ENCODE measurements at regions not wholly inside any gene's neighbourhood (a gene's known extent, or its start where the extent isn't known, plus 50 kb on each side); places are given as distances from the start of the nearest gene placed in this dataset.
"Not testable (repeated sequence)": the region's sequence is repeated elsewhere in the genome, so short reads cannot be mapped to it uniquely, and the experiment has no call there.

- Histone ChIP-seq H3K36me3 (ENCODE audit: control insufficient read depth, insufficient read depth, low read length) (no peaks in the 10 kb centered on the region), H3K27me3 (ENCODE audit: control insufficient read depth, insufficient read depth, low read length) (no peaks in the 10 kb centered on the region), H3K4me1 (ENCODE audit: control insufficient read depth, insufficient read depth, low read length) (no peaks in the 10 kb centered on the region), H3K9ac (ENCODE audit: low read depth, low read length) (no peak overlapping the region), H3K4me3 (ENCODE audit: low read depth, low read length) (no peak overlapping the region), H3K9me3 (ENCODE audit: control insufficient read depth, insufficient read depth, low read length) (no peaks in the 10 kb centered on the region)
These were observed 330.1 kb downstream of the SUCLG1 start for GRCh38 chr2:84129018-84129417.

GRCh38 chr2:84127812-84128211 is 331.3 kb downstream of the SUCLG1 start:
- not testable (repeated sequence) for H3K4me3 ChIP-seq (ENCODE audit: low read depth, low read length); H3K4me1 ChIP-seq (ENCODE audit: control insufficient read depth, insufficient read depth, low read length); H3K36me3 ChIP-seq (ENCODE audit: control insufficient read depth, insufficient read depth, low read length); H3K9me3 ChIP-seq (ENCODE audit: control insufficient read depth, insufficient read depth, low read length); H3K27me3 ChIP-seq (ENCODE audit: control insufficient read depth, insufficient read depth, low read length); H3K9ac ChIP-seq (ENCODE audit: low read depth, low read length)

GRCh38 chr2:84126530-84126929 is 332.6 kb downstream of the SUCLG1 start:
- Histone ChIP-seq H3K27me3 (ENCODE audit: control insufficient read depth, insufficient read depth, low read length) (no peaks in the 10 kb centered on the region), H3K9ac (ENCODE audit: low read depth, low read length) (no peak overlapping the region), H3K9me3 (ENCODE audit: control insufficient read depth, insufficient read depth, low read length) (no peaks in the 10 kb centered on the region), H3K4me1 (ENCODE audit: control insufficient read depth, insufficient read depth, low read length) (no peaks in the 10 kb centered on the region), H3K4me3 (ENCODE audit: low read depth, low read length) (no peak overlapping the region), H3K36me3 (ENCODE audit: control insufficient read depth, insufficient read depth, low read length) (no peaks in the 10 kb centered on the region)

GRCh38 chr2:84126084-84126483 is 333.0 kb downstream of the SUCLG1 start:
- H3K4me3 ChIP-seq (ENCODE audit: low read depth, low read length), result no peak overlapping the region
- H3K36me3 ChIP-seq (ENCODE audit: control insufficient read depth, insufficient read depth, low read length), result no peaks in the 10 kb centered on the region
- no peak overlapping the region for H3K9ac ChIP-seq (ENCODE audit: low read depth, low read length)
- no peaks in the 10 kb centered on the region for H3K4me1 ChIP-seq (ENCODE audit: control insufficient read depth, insufficient read depth, low read length)
- H3K9me3 ChIP-seq (ENCODE audit: control insufficient read depth, insufficient read depth, low read length), result no peaks in the 10 kb centered on the region
- H3K27me3 ChIP-seq (ENCODE audit: control insufficient read depth, insufficient read depth, low read length), result no peaks in the 10 kb centered on the region

- Histone ChIP-seq H3K4me3 (ENCODE audit: low read depth, low read length) (no peak overlapping the region), H3K36me3 (ENCODE audit: control insufficient read depth, insufficient read depth, low read length) (no peaks in the 10 kb centered on the region), H3K27me3 (ENCODE audit: control insufficient read depth, insufficient read depth, low read length) (no peaks in the 10 kb centered on the region), H3K9me3 (ENCODE audit: control insufficient read depth, insufficient read depth, low read length) (no peaks in the 10 kb centered on the region), H3K4me1 (ENCODE audit: control insufficient read depth, insufficient read depth, low read length) (no peaks in the 10 kb centered on the region), H3K9ac (ENCODE audit: low read depth, low read length) (no peak overlapping the region)
These were observed 342.9 kb downstream of the SUCLG1 start for GRCh38 chr2:84116143-84116542.

- Histone ChIP-seq H3K4me1 (ENCODE audit: control insufficient read depth, insufficient read depth, low read length) (no peaks in the 10 kb centered on the region), H3K36me3 (ENCODE audit: control insufficient read depth, insufficient read depth, low read length) (no peaks in the 10 kb centered on the region), H3K9ac (ENCODE audit: low read depth, low read length) (no peak overlapping the region), H3K9me3 (ENCODE audit: control insufficient read depth, insufficient read depth, low read length) (no peaks in the 10 kb centered on the region), H3K27me3 (ENCODE audit: control insufficient read depth, insufficient read depth, low read length) (no peaks in the 10 kb centered on the region), H3K4me3 (ENCODE audit: low read depth, low read length) (no peak overlapping the region)
These were observed 343.8 kb downstream of the SUCLG1 start for GRCh38 chr2:84115173-84115857.

- H3K9ac ChIP-seq (ENCODE audit: low read depth, low read length); H3K27me3 ChIP-seq (ENCODE audit: control insufficient read depth, insufficient read depth, low read length); H3K9me3 ChIP-seq (ENCODE audit: control insufficient read depth, insufficient read depth, low read length); H3K36me3 ChIP-seq (ENCODE audit: control insufficient read depth, insufficient read depth, low read length); H3K4me3 ChIP-seq (ENCODE audit: low read depth, low read length); H3K4me1 ChIP-seq (ENCODE audit: control insufficient read depth, insufficient read depth, low read length): not testable (repeated sequence)
These were observed 355.1 kb downstream of the SUCLG1 start for GRCh38 chr2:84103816-84104527.

- no peaks in the 10 kb centered on the region for H3K27me3 ChIP-seq (ENCODE audit: control insufficient read depth, insufficient read depth, low read length)
- H3K9me3 ChIP-seq (ENCODE audit: control insufficient read depth, insufficient read depth, low read length), result peaks cover 6% of the 10 kb centered on the region
- no peak overlapping the region for H3K9ac ChIP-seq (ENCODE audit: low read depth, low read length)
- H3K36me3 ChIP-seq (ENCODE audit: control insufficient read depth, insufficient read depth, low read length), result no peaks in the 10 kb centered on the region
- no peak overlapping the region for H3K4me3 ChIP-seq (ENCODE audit: low read depth, low read length)
- H3K4me1 ChIP-seq (ENCODE audit: control insufficient read depth, insufficient read depth, low read length), result no peaks in the 10 kb centered on the region
These were observed 356.8 kb downstream of the SUCLG1 start for GRCh38 chr2:84102274-84102673.

GRCh38 chr2:84088656-84089055 is 370.4 kb downstream of the SUCLG1 start:
- no peak overlapping the region for H3K4me3 ChIP-seq (ENCODE audit: low read depth, low read length)
- H3K4me1 ChIP-seq (ENCODE audit: control insufficient read depth, insufficient read depth, low read length), result no peaks in the 10 kb centered on the region
- no peak overlapping the region for H3K9ac ChIP-seq (ENCODE audit: low read depth, low read length)
- peaks cover 7% of the 10 kb centered on the region for H3K9me3 ChIP-seq (ENCODE audit: control insufficient read depth, insufficient read depth, low read length)
- no peaks in the 10 kb centered on the region for H3K27me3 ChIP-seq (ENCODE audit: control insufficient read depth, insufficient read depth, low read length)
- no peaks in the 10 kb centered on the region for H3K36me3 ChIP-seq (ENCODE audit: control insufficient read depth, insufficient read depth, low read length)

GRCh38 chr2:84085562-84085961 is 373.5 kb downstream of the SUCLG1 start:
- Histone ChIP-seq H3K27me3 (ENCODE audit: control insufficient read depth, insufficient read depth, low read length) (no peaks in the 10 kb centered on the region), H3K9ac (ENCODE audit: low read depth, low read length) (no peak overlapping the region), H3K9me3 (ENCODE audit: control insufficient read depth, insufficient read depth, low read length) (no peaks in the 10 kb centered on the region), H3K4me1 (ENCODE audit: control insufficient read depth, insufficient read depth, low read length) (no peaks in the 10 kb centered on the region), H3K36me3 (ENCODE audit: control insufficient read depth, insufficient read depth, low read length) (no peaks in the 10 kb centered on the region), H3K4me3 (ENCODE audit: low read depth, low read length) (no peak overlapping the region)

GRCh38 chr2:84084856-84085255 is 374.2 kb downstream of the SUCLG1 start:
- Histone ChIP-seq H3K36me3 (ENCODE audit: control insufficient read depth, insufficient read depth, low read length) (no peaks in the 10 kb centered on the region), H3K4me1 (ENCODE audit: control insufficient read depth, insufficient read depth, low read length) (no peaks in the 10 kb centered on the region), H3K9me3 (ENCODE audit: control insufficient read depth, insufficient read depth, low read length) (no peaks in the 10 kb centered on the region), H3K9ac (ENCODE audit: low read depth, low read length) (no peak overlapping the region), H3K27me3 (ENCODE audit: control insufficient read depth, insufficient read depth, low read length) (no peaks in the 10 kb centered on the region), H3K4me3 (ENCODE audit: low read depth, low read length) (no peak overlapping the region)

- Histone ChIP-seq H3K4me1 (ENCODE audit: control insufficient read depth, insufficient read depth, low read length) (no peaks in the 10 kb centered on the region), H3K36me3 (ENCODE audit: control insufficient read depth, insufficient read depth, low read length) (no peaks in the 10 kb centered on the region)
These were observed 375.1 kb downstream of the SUCLG1 start for GRCh38 chr2:84083984-84084383.

More at GRCh38 chr2:84083984-84084383, 375.1 kb downstream of the SUCLG1 start:
- Histone ChIP-seq H3K4me3 (ENCODE audit: low read depth, low read length) (no peak overlapping the region), H3K9me3 (ENCODE audit: control insufficient read depth, insufficient read depth, low read length) (no peaks in the 10 kb centered on the region), H3K27me3 (ENCODE audit: control insufficient read depth, insufficient read depth, low read length) (no peaks in the 10 kb centered on the region), H3K9ac (ENCODE audit: low read depth, low read length) (no peak overlapping the region)
